ENCODE measurements at regions not wholly inside any gene's neighbourhood (a gene's known extent, or its start where the extent isn't known, plus 50 kb on each side); places are given as distances from the start of the nearest gene placed in this dataset.

- DNase-seq (ENCODE audit: low read depth in 1 of 2, low spot score in 1 of 2) (no peak), FAIRE-seq (no peak), ATAC-seq (no peak)
- H3K27ac ChIP-seq = no peak overlapping the region
- POLR2A ChIA-PET = no interaction called here
- H3K9me3 ChIP-seq = no peaks in the 10 kb centered on the region
- no peak overlapping the region for H3K4me3 ChIP-seq
- no peak overlapping the region for H3K4me2 ChIP-seq
- TF ChIP-seq, protein P1, sequence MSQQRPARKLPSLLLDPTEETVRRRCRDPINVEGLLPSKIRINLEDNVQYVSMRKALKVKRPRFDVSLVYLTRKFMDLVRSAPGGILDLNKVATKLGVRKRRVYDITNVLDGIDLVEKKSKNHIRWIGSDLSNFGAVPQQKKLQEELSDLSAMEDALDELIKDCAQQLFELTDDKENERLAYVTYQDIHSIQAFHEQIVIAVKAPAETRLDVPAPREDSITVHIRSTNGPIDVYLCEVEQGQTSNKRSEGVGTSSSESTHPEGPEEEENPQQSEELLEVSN (IDR thresholded peaks at IDR 0.05; ENCODE audit: borderline replicate concordance, low read depth) = no peak
- TF ChIP-seq CHD2 (IDR thresholded peaks at IDR 0.05; ENCODE audit: low read length, partially characterized antibody) (no peak), TFCP2L1 (CRISPR knock-in tag; IDR thresholded peaks at IDR 0.05) (no peak), KDM1A (IDR thresholded peaks at IDR 0.05; ENCODE audit: low read depth) (no peak), KDM5A (IDR thresholded peaks at IDR 0.05) (no peak), USF2 (IDR thresholded peaks at IDR 0.05) (no peak), POLR2AphosphoS2 (conservative IDR thresholded peaks at IDR 0.05; ENCODE audit: low read length) (no peak), CTCF (IDR thresholded peaks at IDR 0.05) (no peak), BHLHE40 (IDR thresholded peaks at IDR 0.05; ENCODE audit: low read depth, low read length) (no peak)
- TF ChIP-seq, protein P2, sequence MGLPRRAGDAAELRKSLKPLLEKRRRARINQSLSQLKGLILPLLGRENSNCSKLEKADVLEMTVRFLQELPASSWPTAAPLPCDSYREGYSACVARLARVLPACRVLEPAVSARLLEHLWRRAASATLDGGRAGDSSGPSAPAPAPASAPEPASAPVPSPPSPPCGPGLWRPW (IDR thresholded peaks at IDR 0.05) = no peak
- H3K4me1 ChIP-seq = no peaks in the 10 kb centered on the region
- 85% methylated on average over 1 of the region's 1 CpG for WGBS (ENCODE audit: missing lambda C conversion rate)
- CTCF ChIA-PET = interaction anchor here (0.8 kb wide), 1 partner anchor 134 kb away, joined by 3 read pairs; no protein-coding TSS in a partner anchor
Observed at GRCh38 chr9:78573205-78573604, 276.3 kb downstream of the PSAT1 start.

DNA sequence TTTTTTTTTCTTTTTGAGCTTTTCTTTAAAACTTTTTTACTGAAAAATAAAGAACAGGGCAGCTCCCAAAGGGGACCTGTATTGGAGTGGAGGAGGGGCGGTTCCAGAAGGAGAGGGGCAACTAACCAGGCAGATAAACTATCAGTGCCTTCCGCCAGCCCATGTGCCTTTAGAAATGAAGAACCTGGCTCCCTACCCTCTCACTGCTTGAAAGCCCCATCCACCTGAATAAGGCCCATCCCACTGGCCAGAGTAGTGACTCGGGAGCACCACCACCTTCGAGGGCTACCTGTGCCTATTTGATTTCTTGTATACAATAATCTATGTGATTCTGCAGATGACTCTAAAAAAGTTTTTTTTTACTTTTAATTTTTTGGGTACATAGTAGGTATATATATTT is 276.7 kb downstream of the PSAT1 start:
- no peak for ATAC-seq
- POLR2A ChIA-PET = no interaction called here

DNA sequence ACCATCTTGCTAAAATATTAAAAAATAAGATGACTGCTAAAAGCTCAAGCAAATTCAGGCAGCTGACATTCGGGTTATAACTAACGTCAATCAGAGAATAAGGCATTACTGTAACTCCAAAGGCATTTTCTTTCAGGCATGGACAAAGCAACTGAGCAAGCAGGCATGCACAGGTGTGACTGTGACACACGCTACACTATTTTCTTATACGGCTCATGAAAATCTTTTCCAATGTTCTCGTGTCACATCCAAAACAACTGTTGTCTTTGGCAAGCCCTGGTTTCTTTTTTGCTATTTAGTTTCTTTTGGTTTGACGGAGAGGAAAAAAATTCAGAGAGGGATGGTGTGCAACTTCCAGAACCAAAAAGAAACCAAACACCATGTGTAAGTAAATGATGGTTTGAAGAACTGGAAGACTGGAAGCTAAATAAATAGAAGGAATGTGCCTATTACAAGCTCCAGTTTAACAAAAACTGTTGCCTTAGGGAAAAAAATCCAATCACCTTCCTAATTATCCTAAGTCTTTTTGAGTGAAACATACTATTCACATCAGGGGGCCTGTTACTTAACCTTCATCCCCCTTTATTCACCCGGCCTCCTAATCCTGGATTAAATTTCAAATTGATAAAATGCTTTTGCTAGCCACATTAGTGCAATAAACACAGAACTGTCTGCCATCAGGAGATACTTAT is 277.6 kb downstream of the PSAT1 start:
- Histone ChIP-seq H3K4me2 (no peak overlapping the region), H3K27ac (no peak overlapping the region), H3K4me1 (no peaks in the 10 kb centered on the region), H3K4me3 (no peak overlapping the region), H3K9me3 (no peaks in the 10 kb centered on the region)
- ATAC-seq = no peak
- no peak for FAIRE-seq
- POLR2A ChIA-PET = no interaction called here
- no peak for DNase-seq (ENCODE audit: low read depth in 1 of 2, low spot score in 1 of 2)
- WGBS (ENCODE audit: missing lambda C conversion rate) = 85% methylated on average over 7 of the region's 7 CpGs
- CTCF ChIA-PET = no interaction called here
- TF ChIP-seq ZNF302 (CRISPR knock-in tag; IDR thresholded peaks at IDR 0.05) (no peak), RNF2 (IDR thresholded peaks at IDR 0.05; ENCODE audit: borderline replicate concordance, low read depth) (no peak), HOXB13 (CRISPR knock-in tag; IDR thresholded peaks at IDR 0.05; ENCODE audit: low read depth) (no peak), NPAS2 (CRISPR knock-in tag; IDR thresholded peaks at IDR 0.05; ENCODE audit: borderline replicate concordance) (no peak), TFCP2L1 (CRISPR knock-in tag; IDR thresholded peaks at IDR 0.05) (no peak), CTCF (IDR thresholded peaks at IDR 0.05) (no peak), CHD2 (IDR thresholded peaks at IDR 0.05; ENCODE audit: low read length, partially characterized antibody) (no peak)
- TF ChIP-seq, protein P3, sequence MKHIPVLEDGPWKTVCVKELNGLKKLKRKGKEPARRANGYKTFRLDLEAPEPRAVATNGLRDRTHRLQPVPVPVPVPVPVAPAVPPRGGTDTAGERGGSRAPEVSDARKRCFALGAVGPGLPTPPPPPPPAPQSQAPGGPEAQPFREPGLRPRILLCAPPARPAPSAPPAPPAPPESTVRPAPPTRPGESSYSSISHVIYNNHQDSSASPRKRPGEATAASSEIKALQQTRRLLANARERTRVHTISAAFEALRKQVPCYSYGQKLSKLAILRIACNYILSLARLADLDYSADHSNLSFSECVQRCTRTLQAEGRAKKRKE (CRISPR knock-in tag; IDR thresholded peaks at IDR 0.05; ENCODE audit: low read depth) = no peak

More for the DNA sequence above, 276.7 kb downstream of the PSAT1 start:
- FAIRE-seq (no peak), DNase-seq (ENCODE audit: low read depth in 1 of 2, low spot score in 1 of 2) (no peak)
- Histone ChIP-seq H3K9me3 (no peaks in the 10 kb centered on the region), H3K4me3 (no peak overlapping the region), H3K4me1 (no peaks in the 10 kb centered on the region), H3K27ac (no peak overlapping the region), H3K4me2 (no peak overlapping the region)
- WGBS (ENCODE audit: missing lambda C conversion rate) = 54% methylated on average over 4 of the region's 4 CpGs
- CTCF ChIA-PET = no interaction called here
- TF ChIP-seq FOSB (CRISPR knock-in tag; IDR thresholded peaks at IDR 0.05) = no peak
- no peak for TF ChIP-seq PBX3 (IDR thresholded peaks at IDR 0.05)
- no peak for TF ChIP-seq NFE2L2 (conservative IDR thresholded peaks at IDR 0.05; ENCODE audit: low read length)
- TF ChIP-seq SREBF2 (IDR thresholded peaks at IDR 0.05) = no peak
- TF ChIP-seq GATA3 (IDR thresholded peaks at IDR 0.05; ENCODE audit: borderline replicate concordance) = no peak
